ENCODE measurements at regions not wholly inside any gene's neighbourhood (a gene's known extent, or its start where the extent isn't known, plus 50 kb on each side); places are given as distances from the start of the nearest gene placed in this dataset.
"Not testable (repeated sequence)": the region's sequence is repeated elsewhere in the genome, so short reads cannot be mapped to it uniquely, and the experiment has no call there.

DNA sequence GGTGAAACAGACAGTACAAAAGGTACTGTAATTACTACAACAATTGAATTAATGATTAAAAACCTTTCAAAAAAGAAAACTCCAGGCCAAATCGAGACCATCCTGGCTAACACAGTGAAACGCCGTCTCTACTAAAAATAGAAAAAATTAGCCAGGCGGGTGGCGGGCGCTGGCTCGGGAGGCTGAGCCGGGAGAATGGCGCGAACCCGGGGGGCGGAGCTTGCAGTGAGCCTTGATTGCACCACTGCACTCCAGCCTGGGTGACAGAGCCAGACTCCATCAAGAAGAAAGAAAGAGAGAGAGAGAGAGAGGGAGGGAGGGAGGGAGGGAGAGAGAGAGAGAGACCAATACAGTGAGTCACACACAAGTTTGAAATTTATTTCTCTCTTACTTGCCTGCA lies 111.0 kb upstream of the NLGN1 start:
- TF ChIP-seq POLR2AphosphoS5, POLR2A (IDR thresholded peaks at IDR 0.05): not testable (repeated sequence)
- TF ChIP-seq, protein P1, sequence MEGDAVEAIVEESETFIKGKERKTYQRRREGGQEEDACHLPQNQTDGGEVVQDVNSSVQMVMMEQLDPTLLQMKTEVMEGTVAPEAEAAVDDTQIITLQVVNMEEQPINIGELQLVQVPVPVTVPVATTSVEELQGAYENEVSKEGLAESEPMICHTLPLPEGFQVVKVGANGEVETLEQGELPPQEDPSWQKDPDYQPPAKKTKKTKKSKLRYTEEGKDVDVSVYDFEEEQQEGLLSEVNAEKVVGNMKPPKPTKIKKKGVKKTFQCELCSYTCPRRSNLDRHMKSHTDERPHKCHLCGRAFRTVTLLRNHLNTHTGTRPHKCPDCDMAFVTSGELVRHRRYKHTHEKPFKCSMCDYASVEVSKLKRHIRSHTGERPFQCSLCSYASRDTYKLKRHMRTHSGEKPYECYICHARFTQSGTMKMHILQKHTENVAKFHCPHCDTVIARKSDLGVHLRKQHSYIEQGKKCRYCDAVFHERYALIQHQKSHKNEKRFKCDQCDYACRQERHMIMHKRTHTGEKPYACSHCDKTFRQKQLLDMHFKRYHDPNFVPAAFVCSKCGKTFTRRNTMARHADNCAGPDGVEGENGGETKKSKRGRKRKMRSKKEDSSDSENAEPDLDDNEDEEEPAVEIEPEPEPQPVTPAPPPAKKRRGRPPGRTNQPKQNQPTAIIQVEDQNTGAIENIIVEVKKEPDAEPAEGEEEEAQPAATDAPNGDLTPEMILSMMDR (IDR thresholded peaks at IDR 0.05 in 8 of 11, conservative IDR thresholded peaks at IDR 0.05 in 3 of 11) = not testable (repeated sequence)
